ENCODE measurements at regions not wholly inside any gene's neighbourhood (a gene's known extent, or its start where the extent isn't known, plus 50 kb on each side); places are given as distances from the start of the nearest gene placed in this dataset.

DNA sequence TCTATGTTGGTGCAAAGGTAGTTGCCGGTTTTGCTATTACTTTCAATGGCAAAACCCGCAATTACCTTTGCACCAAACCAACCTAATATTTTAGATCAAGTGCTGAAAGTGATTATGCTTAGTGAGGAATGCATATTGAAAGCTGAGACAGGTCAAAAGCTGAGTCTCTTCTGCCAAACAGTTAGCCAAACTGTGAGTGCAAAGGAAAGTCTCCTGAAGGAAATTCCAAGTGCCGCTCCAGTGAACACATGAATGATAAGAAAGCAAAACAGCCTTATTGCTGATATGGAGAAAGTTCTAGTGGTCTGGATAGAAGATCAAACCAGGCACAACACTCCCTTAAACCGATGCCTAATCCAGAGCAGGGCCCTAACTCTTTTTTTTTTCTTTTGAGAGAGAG, 83.1 kb upstream of the ERRFI1 start:
- no peaks in the 10 kb centered on the region for H3K79me2 ChIP-seq (replicated peaks; ENCODE audit: insufficient read depth, low read length)
- H3K27ac ChIP-seq (ENCODE audit: low read length), result no peak overlapping the region
- peaks cover 3% of the 10 kb centered on the region for H3K9me3 ChIP-seq (ENCODE audit: low read length)
- H3K9me2 ChIP-seq (ENCODE audit: insufficient read depth, low read length), result no peaks in the 10 kb centered on the region
- no peaks in the 10 kb centered on the region for H3F3A ChIP-seq (ENCODE audit: insufficient read depth, low read length, poor library complexity, severe bottlenecking)
- H3K27me3 ChIP-seq (ENCODE audit: insufficient read depth, low read depth, low read length), result no peaks in the 10 kb centered on the region
- no peak overlapping the region for H3K4me3 ChIP-seq (ENCODE audit: low read length)
- no peak overlapping the region for H3K9ac ChIP-seq (ENCODE audit: low read length)
- no peak for TF ChIP-seq SMC3 (conservative IDR thresholded peaks at IDR 0.05; ENCODE audit: poor library complexity)
- TF ChIP-seq RAD21 (conservative IDR thresholded peaks at IDR 0.05), result no peak
- TF ChIP-seq MXI1 (conservative IDR thresholded peaks at IDR 0.05; ENCODE audit: poor library complexity, severe bottlenecking), result no peak
- TF ChIP-seq, protein P1, sequence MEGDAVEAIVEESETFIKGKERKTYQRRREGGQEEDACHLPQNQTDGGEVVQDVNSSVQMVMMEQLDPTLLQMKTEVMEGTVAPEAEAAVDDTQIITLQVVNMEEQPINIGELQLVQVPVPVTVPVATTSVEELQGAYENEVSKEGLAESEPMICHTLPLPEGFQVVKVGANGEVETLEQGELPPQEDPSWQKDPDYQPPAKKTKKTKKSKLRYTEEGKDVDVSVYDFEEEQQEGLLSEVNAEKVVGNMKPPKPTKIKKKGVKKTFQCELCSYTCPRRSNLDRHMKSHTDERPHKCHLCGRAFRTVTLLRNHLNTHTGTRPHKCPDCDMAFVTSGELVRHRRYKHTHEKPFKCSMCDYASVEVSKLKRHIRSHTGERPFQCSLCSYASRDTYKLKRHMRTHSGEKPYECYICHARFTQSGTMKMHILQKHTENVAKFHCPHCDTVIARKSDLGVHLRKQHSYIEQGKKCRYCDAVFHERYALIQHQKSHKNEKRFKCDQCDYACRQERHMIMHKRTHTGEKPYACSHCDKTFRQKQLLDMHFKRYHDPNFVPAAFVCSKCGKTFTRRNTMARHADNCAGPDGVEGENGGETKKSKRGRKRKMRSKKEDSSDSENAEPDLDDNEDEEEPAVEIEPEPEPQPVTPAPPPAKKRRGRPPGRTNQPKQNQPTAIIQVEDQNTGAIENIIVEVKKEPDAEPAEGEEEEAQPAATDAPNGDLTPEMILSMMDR (IDR thresholded peaks at IDR 0.05; ENCODE audit: poor library complexity, severe bottlenecking), result no peak
- TF ChIP-seq TAF1 (IDR thresholded peaks at IDR 0.05; ENCODE audit: low read depth), result no peak
- H3K4me2 ChIP-seq (ENCODE audit: low read length), result no peak overlapping the region
- H4K20me1 ChIP-seq (ENCODE audit: insufficient read depth), result no peaks in the 10 kb centered on the region
- H3K36me3 ChIP-seq (ENCODE audit: insufficient read depth, low read length), result no peaks in the 10 kb centered on the region
- no peak overlapping the region for H2AFZ ChIP-seq (ENCODE audit: low read depth, low read length)

DNA sequence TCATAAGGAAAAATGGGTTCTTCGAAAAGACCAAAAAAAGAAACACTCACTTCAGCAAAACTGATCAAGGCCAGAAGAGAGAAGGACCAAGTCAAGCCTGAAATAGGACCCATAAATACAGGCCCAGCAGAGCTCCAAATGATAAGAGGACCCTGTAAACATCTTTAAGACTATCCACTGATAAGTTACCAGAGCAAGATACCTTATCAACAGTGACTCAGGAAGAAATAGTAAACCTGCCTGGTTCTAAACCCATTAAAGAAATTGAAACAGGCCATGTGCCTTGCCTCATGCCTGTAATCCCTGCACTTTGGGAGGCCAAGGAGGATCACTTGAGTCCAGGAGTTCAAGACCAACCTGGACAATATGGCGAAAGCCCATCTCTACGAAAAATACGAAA, 81.8 kb upstream of the ERRFI1 start:
- Histone ChIP-seq H3K4me3 (ENCODE audit: low read length) (no peak overlapping the region), H2AFZ (ENCODE audit: low read depth, low read length) (no peak overlapping the region), H3K9ac (ENCODE audit: low read length) (no peak overlapping the region), H3K27me3 (ENCODE audit: insufficient read depth, low read depth, low read length) (no peaks in the 10 kb centered on the region), H3K4me2 (ENCODE audit: low read length) (no peak overlapping the region), H3F3A (ENCODE audit: insufficient read depth, low read length, poor library complexity, severe bottlenecking) (no peaks in the 10 kb centered on the region), H3K36me3 (ENCODE audit: insufficient read depth, low read length) (no peaks in the 10 kb centered on the region), H3K27ac (ENCODE audit: low read length) (no peak overlapping the region), H3K9me2 (ENCODE audit: insufficient read depth, low read length) (no peaks in the 10 kb centered on the region), H4K20me1 (ENCODE audit: insufficient read depth) (no peaks in the 10 kb centered on the region), H3K79me2 (replicated peaks; ENCODE audit: insufficient read depth, low read length) (no peaks in the 10 kb centered on the region), H3K9me3 (ENCODE audit: low read length) (peaks cover 3% of the 10 kb centered on the region)
- TF ChIP-seq POLR2AphosphoS5 (IDR thresholded peaks at IDR 0.05) (no peak), MXI1 (conservative IDR thresholded peaks at IDR 0.05; ENCODE audit: poor library complexity, severe bottlenecking) (no peak), TAF1 (IDR thresholded peaks at IDR 0.05; ENCODE audit: low read depth) (no peak), RAD21 (conservative IDR thresholded peaks at IDR 0.05) (no peak), EZH2 (IDR thresholded peaks at IDR 0.05; ENCODE audit: borderline replicate concordance, insufficient read depth, low read length, poor library complexity, severe bottlenecking) (no peak), SMC3 (conservative IDR thresholded peaks at IDR 0.05; ENCODE audit: poor library complexity) (no peak), EP300 (conservative IDR thresholded peaks at IDR 0.05; ENCODE audit: poor library complexity, severe bottlenecking) (no peak)
- TF ChIP-seq, protein P2, sequence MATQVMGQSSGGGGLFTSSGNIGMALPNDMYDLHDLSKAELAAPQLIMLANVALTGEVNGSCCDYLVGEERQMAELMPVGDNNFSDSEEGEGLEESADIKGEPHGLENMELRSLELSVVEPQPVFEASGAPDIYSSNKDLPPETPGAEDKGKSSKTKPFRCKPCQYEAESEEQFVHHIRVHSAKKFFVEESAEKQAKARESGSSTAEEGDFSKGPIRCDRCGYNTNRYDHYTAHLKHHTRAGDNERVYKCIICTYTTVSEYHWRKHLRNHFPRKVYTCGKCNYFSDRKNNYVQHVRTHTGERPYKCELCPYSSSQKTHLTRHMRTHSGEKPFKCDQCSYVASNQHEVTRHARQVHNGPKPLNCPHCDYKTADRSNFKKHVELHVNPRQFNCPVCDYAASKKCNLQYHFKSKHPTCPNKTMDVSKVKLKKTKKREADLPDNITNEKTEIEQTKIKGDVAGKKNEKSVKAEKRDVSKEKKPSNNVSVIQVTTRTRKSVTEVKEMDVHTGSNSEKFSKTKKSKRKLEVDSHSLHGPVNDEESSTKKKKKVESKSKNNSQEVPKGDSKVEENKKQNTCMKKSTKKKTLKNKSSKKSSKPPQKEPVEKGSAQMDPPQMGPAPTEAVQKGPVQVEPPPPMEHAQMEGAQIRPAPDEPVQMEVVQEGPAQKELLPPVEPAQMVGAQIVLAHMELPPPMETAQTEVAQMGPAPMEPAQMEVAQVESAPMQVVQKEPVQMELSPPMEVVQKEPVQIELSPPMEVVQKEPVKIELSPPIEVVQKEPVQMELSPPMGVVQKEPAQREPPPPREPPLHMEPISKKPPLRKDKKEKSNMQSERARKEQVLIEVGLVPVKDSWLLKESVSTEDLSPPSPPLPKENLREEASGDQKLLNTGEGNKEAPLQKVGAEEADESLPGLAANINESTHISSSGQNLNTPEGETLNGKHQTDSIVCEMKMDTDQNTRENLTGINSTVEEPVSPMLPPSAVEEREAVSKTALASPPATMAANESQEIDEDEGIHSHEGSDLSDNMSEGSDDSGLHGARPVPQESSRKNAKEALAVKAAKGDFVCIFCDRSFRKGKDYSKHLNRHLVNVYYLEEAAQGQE (IDR thresholded peaks at IDR 0.05; ENCODE audit: borderline replicate concordance), result no peak
- TF ChIP-seq, protein P1 (IDR thresholded peaks at IDR 0.05; ENCODE audit: poor library complexity, severe bottlenecking), result no peak
